ENCODE measurements at regions not wholly inside any gene's neighbourhood (a gene's known extent, or its start where the extent isn't known, plus 50 kb on each side); places are given as distances from the start of the nearest gene placed in this dataset.

DNA sequence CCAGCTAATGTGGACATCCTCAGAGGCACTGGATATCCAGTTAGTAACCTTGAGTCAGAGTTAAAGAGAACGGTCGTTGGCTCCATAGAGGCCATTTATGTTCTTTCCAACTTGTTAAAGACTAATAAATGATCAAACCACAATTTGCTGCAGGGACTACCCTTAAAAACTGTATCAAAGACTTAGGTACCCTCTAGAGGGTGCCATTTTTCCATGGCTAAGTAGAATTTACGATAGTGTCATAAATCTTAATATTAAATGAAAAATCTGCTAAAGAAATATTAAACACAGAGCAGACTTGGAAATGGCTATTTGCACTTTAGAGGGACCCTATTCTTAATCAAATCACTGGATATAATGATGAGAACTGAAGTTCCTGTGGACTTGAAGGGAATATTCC is 685.2 kb upstream of the CHORDC1 start:
- no peak overlapping the region for H3K4me3 ChIP-seq (ENCODE audit: low read depth in 2 of 2, low read length in 1 of 2)
- H3K9me3 ChIP-seq, result no peaks in the 10 kb centered on the region
- CTCF ChIA-PET, result interaction anchor here (0.6 to 1.0 kb wide), 3 partner anchors 11 to 591 kb away, joined by 3 read pairs; no protein-coding TSS in a partner anchor
- no peaks in the 10 kb centered on the region for H3K4me1 ChIP-seq (ENCODE audit: control insufficient read depth in 1 of 2, insufficient read depth in 2 of 2, low read depth in 1 of 2, low read length in 1 of 2)
- WGBS (ENCODE audit: low lambda C conversion rate), result 38% methylated on average over 3 of the region's 3 CpGs
- H4K20me1 ChIP-seq (ENCODE audit: insufficient read depth), result no peaks in the 10 kb centered on the region
- no peak overlapping the region for H3K4me2 ChIP-seq
- H3K9me2 ChIP-seq, result no peaks in the 10 kb centered on the region; the same call in 1 of the 2 replicates
- POLR2A ChIA-PET, result no interaction called here
- no peak overlapping the region for H3K9ac ChIP-seq
- H3K79me2 ChIP-seq (ENCODE audit: insufficient read depth), result no peaks in the 10 kb centered on the region
- no peak for TF ChIP-seq JUND (IDR thresholded peaks at IDR 0.05)
- TF ChIP-seq, protein P1, sequence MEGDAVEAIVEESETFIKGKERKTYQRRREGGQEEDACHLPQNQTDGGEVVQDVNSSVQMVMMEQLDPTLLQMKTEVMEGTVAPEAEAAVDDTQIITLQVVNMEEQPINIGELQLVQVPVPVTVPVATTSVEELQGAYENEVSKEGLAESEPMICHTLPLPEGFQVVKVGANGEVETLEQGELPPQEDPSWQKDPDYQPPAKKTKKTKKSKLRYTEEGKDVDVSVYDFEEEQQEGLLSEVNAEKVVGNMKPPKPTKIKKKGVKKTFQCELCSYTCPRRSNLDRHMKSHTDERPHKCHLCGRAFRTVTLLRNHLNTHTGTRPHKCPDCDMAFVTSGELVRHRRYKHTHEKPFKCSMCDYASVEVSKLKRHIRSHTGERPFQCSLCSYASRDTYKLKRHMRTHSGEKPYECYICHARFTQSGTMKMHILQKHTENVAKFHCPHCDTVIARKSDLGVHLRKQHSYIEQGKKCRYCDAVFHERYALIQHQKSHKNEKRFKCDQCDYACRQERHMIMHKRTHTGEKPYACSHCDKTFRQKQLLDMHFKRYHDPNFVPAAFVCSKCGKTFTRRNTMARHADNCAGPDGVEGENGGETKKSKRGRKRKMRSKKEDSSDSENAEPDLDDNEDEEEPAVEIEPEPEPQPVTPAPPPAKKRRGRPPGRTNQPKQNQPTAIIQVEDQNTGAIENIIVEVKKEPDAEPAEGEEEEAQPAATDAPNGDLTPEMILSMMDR (IDR thresholded peaks at IDR 0.05), result peak; percentile 45
- TF ChIP-seq RAD21 (IDR thresholded peaks at IDR 0.05; ENCODE audit: low read length), result peak; percentile 31
- no peak for TF ChIP-seq NFIC (IDR thresholded peaks at IDR 0.05; ENCODE audit: borderline replicate concordance)
- no peaks in the 10 kb centered on the region for H3K36me3 ChIP-seq (replicated peaks in 1 of 2; ENCODE audit: control insufficient read depth in 1 of 2, insufficient read depth in 2 of 2, low read length in 1 of 2)
- H3K27me3 ChIP-seq (ENCODE audit: insufficient read depth), result no peaks in the 10 kb centered on the region
- no peaks in the 10 kb centered on the region for H3F3A ChIP-seq (replicated peaks; ENCODE audit: insufficient read depth)
- H2AFZ ChIP-seq (ENCODE audit: low read depth), result no peak overlapping the region
- H3K27ac ChIP-seq (ENCODE audit: low read depth in 2 of 2, low read length in 1 of 2), result no peak overlapping the region
- DNase-seq, result no peak

DNA sequence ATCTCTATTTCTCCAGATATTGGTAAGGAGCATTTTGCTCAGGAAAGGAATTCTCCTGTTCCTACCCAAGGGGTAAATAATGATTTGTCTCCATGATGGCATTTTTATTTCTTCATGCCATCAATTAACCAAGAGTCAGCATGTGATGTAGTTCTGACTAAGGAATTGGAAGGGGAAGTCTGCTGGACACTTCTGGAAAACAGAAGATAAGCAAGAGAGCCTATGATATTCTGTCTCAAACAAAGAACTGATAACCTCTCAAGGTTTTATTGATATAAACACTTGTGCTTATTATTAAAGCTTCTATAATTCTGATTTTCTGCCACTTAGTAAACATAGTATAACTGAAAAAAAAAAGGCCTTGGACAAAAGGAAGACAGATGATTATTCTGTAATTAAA is 673.0 kb upstream of the CHORDC1 start:
- no peaks in the 10 kb centered on the region for H3K27me3 ChIP-seq (ENCODE audit: insufficient read depth)
- no peak overlapping the region for H3K9ac ChIP-seq
- H3K36me3 ChIP-seq (replicated peaks in 1 of 2; ENCODE audit: control insufficient read depth in 1 of 2, insufficient read depth in 2 of 2, low read length in 1 of 2), result no peaks in the 10 kb centered on the region
- H3K4me1 ChIP-seq (ENCODE audit: control insufficient read depth in 1 of 2, insufficient read depth in 2 of 2, low read depth in 1 of 2, low read length in 1 of 2), result no peaks in the 10 kb centered on the region
- POLR2A ChIA-PET, result no interaction called here
- no peaks in the 10 kb centered on the region for H3K9me2 ChIP-seq
- no peak overlapping the region for H3K4me2 ChIP-seq
- no peaks in the 10 kb centered on the region for H3K9me3 ChIP-seq
- TF ChIP-seq RFX5 (IDR thresholded peaks at IDR 0.05; ENCODE audit: low read length) (no peak), GATA2 (CRISPR knock-in tag; IDR thresholded peaks at IDR 0.05) (no peak), ELF1 (IDR thresholded peaks at IDR 0.05) (no peak), FOXJ3 (CRISPR knock-in tag; IDR thresholded peaks at IDR 0.05) (no peak), NRF1 (IDR thresholded peaks at IDR 0.05; ENCODE audit: low read depth, low read length) (no peak), RCOR1 (IDR thresholded peaks at IDR 0.05; ENCODE audit: low read length) (no peak), CHD2 (IDR thresholded peaks at IDR 0.05; ENCODE audit: low read length, partially characterized antibody) (no peak), EZH2phosphoT487 (IDR thresholded peaks at IDR 0.05; ENCODE audit: borderline replicate concordance, low read depth) (no peak), SMC3 (IDR thresholded peaks at IDR 0.05; ENCODE audit: low read depth, low read length) (no peak), RAD21 (IDR thresholded peaks at IDR 0.05; ENCODE audit: low read length) (no peak), POLR2AphosphoS5 (IDR thresholded peaks at IDR 0.05; ENCODE audit: low read depth, low read length) (no peak), TEAD4 (IDR thresholded peaks at IDR 0.05; ENCODE audit: borderline replicate concordance, insufficient read depth) (no peak), MEF2A (IDR thresholded peaks at IDR 0.05; ENCODE audit: borderline replicate concordance, low read depth) (no peak), NFIC (IDR thresholded peaks at IDR 0.05; ENCODE audit: borderline replicate concordance) (no peak), EP300 (IDR thresholded peaks at IDR 0.05; ENCODE audit: borderline replicate concordance in 1 of 2, low read depth in 1 of 2, low read length in 1 of 2) (no peak), FOSL2 (IDR thresholded peaks at IDR 0.05; ENCODE audit: borderline replicate concordance, low read depth) (no peak), JUND (IDR thresholded peaks at IDR 0.05) (no peak)
- TF ChIP-seq, protein P2, sequence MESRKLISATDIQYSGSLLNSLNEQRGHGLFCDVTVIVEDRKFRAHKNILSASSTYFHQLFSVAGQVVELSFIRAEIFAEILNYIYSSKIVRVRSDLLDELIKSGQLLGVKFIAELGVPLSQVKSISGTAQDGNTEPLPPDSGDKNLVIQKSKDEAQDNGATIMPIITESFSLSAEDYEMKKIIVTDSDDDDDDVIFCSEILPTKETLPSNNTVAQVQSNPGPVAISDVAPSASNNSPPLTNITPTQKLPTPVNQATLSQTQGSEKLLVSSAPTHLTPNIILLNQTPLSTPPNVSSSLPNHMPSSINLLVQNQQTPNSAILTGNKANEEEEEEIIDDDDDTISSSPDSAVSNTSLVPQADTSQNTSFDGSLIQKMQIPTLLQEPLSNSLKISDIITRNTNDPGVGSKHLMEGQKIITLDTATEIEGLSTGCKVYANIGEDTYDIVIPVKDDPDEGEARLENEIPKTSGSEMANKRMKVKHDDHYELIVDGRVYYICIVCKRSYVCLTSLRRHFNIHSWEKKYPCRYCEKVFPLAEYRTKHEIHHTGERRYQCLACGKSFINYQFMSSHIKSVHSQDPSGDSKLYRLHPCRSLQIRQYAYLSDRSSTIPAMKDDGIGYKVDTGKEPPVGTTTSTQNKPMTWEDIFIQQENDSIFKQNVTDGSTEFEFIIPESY (IDR thresholded peaks at IDR 0.05; ENCODE audit: borderline replicate concordance, low read depth), result no peak
- TF ChIP-seq, protein P3, sequence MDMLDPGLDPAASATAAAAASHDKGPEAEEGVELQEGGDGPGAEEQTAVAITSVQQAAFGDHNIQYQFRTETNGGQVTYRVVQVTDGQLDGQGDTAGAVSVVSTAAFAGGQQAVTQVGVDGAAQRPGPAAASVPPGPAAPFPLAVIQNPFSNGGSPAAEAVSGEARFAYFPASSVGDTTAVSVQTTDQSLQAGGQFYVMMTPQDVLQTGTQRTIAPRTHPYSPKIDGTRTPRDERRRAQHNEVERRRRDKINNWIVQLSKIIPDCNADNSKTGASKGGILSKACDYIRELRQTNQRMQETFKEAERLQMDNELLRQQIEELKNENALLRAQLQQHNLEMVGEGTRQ (IDR thresholded peaks at IDR 0.05; ENCODE audit: borderline replicate concordance, low read depth, low read length), result no peak
- H3K79me2 ChIP-seq (ENCODE audit: insufficient read depth), result no peaks in the 10 kb centered on the region
- H3K27ac ChIP-seq (ENCODE audit: low read depth in 2 of 2, low read length in 1 of 2), result no peak overlapping the region
- no peaks in the 10 kb centered on the region for H3F3A ChIP-seq (replicated peaks; ENCODE audit: insufficient read depth)
- no peak overlapping the region for H2AFZ ChIP-seq (ENCODE audit: low read depth)
- CTCF ChIA-PET, result no interaction called here
- H4K20me1 ChIP-seq (ENCODE audit: insufficient read depth), result no peaks in the 10 kb centered on the region
- DNase-seq, result no peak
- H3K4me3 ChIP-seq (ENCODE audit: low read depth in 2 of 2, low read length in 1 of 2), result no peak overlapping the region

All from SK-N-SH (cell line).